GM21526 (cell line): ENCODE measurements at regions not wholly inside any gene's neighbourhood (a gene's known extent, or its start where the extent isn't known, plus 50 kb on each side); places are given as distances from the start of the nearest gene placed in this dataset.

Experiments used
- ATAC-seq: cut with Tn5 transposase; IDR thresholded peaks from one replicate; pipeline ENCODE4 v1.9.1; 2021; ENCODE audit warnings: moderate library complexity; ENCODE audit not compliant: unreplicated experiment, low FRiP score

DNA sequence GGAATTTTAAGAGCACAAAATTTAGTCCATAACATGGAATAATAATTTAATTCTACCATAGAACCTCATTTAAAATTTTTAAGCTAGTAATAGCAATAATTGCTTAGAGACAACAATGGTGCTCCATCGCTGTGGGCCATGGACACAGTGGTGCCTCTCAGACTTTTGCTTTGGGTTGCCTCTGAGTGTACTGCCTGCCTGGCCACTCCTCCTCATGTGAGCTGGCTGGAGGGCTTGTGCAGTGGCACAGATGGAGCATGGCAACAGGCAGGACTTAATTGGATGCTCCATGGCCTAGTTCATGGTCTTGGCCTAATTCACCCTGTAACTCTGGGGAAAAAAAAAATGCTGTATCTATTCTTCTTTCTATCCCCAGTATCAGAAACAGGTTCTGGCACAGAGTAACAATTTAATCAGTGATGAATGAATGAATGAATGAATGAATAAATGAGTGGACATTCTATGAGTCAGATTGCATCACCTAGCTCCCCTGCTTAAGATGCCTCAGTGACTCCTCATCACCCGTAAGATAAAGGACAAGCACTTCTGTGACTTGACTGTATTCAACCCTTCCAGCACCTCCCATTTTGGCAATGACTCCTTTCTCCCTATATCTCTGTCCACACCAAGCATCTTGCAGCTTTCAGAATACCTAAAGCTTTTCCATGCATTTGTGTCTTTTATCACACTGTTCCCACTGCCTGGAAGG lies 211.8 kb upstream of the SLC14A2 start:
- no peak for ATAC-seq

DNA sequence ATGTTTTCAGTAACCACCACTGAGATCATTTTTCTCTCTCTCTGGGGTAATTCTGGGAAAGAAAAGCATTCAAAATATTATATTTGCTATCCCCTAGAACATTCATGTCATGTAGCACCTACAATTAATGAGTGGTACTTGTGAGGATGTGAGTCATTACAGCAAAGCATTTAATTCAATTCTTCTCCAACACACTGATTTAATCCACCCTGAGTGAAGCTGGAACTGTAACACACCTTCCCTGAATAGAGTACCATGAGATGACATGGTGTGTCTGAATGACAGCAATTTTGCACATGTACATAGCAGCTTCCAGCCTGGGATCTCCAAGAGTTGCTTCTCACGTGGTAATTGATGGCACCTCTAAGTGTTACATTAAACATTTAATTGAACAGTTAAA lies 207.1 kb upstream of the SLC14A2 start:
- ATAC-seq, result no peak

DNA sequence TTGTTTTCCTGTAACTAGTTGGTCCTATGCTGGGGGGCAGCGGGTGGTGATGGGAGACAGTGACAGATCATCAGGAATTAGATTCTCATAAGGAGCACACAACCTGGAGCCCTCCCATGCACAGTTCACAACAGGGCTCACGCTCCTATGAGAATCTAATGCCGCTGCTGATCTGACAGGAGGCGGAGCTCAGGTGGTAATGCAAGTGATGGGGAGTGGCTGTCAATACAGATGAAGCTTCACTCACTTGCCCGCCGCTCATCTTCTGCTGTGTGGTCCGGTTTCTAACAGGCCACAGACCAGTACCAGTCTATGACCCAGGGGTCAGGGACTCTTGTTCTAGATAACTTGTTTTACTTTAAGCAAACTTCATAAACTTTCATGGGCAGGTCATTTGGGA lies 205.3 kb upstream of the SLC14A2 start:
- no peak for ATAC-seq

DNA sequence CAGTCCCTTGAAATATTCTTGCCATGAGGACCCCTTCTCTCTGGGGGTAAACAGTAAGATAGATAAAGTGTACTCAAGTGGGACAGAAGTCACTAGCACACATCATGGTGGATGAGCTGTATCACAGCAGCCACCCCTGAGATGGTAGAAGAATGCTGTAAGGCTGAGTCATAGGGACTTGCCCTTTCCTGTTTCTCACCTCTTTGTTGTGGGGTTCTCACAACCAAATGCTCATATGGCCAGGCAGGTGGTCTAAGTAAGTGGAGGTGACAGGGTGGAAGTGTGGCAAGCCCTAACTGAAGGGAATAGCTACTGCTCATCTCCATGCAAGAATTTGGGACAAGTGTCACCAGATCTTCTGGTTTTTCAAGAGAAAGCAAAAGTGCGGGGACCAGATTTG lies 202.7 kb upstream of the SLC14A2 start:
- no peak for ATAC-seq

DNA sequence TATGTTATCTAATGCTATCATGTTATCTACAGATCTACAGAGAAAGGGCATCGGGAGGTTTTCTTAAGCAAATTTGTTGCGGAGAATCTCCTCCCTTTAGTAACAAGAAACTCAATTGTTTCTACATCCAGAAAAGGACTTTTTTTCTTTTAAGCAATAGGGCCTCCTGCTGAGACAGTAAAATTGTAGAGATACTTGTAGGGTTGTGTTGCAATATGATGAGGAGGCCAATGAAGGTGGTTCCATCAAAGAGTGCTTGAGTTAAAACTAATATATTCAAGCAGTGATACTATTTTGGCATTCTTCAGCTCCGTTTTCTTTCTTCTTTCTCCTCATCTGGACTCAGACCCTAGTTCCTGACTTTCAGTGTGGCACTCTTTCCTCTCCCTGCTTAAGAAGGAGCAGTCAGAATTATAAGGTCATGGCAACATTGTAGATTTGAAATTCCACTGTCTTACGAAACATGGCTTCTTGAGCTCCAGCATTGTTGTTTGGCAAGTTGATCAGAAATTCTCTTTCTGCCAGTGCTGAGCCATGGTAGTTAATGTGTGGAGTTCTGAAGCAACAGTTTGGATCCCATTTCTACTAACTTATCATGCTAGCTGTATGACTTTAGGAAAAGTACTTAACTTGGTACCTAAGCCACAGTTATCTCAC lies 202.0 kb upstream of the SLC14A2 start:
- no peak for ATAC-seq

DNA sequence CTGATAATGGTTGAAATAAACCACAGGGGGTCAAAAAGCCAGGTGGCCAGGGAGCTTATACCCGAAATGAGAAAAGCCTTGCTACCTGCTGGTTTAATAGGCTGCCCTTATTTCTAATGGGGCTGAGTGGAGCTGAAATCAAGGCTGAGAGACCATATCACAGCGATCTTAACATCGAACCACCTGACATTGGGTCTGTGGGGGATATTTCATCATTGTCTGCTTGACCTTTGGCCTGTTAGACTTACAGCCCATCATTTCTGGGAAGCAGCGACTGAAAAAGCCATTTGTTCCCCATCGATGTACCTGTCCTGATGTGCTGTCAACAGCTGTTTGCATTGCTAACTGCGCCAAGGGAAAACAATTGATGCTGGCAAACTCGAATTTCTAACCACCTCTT lies 199.7 kb upstream of the SLC14A2 start:
- ATAC-seq, result no peak

DNA sequence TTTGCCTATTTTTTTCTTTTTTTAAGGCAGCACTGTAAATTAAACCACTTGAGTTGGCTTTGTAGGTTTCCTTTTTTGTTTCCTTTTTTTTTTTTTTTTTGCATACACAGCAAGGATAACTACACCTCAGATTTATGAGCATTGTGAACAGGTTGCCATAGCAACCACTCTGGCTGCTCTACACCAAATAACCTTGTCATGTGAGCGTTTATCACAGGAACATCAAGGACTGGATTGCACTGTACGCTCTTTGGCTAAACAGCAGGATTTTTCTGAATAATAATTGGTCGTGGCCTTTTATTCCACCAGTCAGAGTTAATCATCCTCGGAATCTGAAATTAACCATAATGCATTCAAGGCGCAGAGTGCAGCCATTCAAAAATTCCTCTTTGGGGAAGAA lies 199.1 kb upstream of the SLC14A2 start:
- ATAC-seq, result no peak

DNA sequence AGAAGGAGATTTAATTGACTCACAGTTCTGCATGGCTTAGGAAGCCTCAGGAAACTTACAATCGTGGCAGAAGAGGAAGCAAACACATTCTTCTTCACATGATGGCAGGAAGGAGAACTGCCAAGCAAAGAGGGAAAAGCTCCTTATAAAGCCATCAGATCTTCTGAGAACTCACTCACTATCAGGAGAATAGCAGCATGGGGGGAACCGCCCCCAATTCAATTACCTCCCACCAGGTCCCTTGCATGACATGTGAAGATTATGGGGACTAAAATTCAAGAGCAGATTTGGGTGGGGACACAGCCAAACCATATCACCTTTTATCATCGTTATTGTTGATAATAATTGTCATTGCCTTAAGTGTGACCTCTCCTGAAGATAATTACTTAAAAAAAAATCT lies 197.9 kb upstream of the SLC14A2 start:
- no peak for ATAC-seq

DNA sequence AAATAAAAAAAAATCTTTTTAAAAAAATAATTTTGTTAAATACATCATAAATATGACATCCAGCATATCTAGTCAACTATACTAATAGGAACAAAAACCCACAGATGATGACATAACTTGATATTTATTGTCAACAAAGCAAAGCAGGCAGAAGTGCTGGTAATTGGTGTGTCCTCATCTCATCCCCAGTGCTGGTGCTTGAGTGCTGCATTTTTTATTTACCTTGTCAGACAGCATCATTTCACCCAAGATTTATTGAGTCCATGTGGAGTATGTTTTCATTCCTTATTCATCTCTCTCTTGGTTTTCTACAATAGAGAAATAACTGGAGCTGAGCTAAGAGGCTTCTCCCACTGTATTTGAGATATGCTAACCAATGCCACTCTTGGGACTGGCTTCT lies 191.6 kb upstream of the SLC14A2 start:
- ATAC-seq, result no peak

DNA sequence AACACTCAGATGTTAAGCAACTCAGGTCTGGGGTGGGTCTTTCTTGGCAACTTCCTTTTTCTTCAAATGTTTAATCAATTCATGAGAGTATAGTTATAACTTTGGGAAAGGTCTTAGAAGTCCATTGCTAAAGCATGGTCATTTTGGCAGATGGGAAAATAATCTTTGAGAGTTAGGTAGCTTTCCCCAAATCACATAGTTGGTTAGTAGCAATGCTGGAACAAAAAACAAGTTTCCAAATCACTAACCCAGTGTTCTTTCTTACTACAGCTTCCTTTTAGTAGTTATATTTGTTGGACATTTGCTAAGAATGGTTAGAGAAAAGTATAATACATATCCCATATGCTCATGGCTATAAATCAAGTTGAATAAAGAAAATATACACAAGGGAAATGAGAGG lies 185.2 kb upstream of the SLC14A2 start:
- no peak for ATAC-seq

DNA sequence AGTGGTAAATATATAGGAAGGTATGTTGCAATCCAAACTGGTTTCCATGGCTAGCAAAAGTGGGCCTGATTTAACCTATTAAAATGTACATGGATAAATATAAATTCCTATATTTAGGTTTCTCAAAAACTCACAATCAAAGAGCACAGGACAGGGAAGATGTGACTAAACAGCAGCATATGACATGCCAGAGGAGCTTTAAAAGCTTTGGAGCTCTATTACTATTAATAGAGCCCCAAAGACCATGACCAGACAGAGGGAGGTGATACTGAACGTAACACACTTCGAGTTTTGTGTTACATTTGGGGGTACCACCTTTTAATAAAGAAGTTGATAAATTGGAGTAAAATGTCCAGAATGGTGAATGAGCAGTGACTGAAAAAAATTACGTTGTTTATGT lies 179.5 kb upstream of the SLC14A2 start:
- no peak for ATAC-seq

DNA sequence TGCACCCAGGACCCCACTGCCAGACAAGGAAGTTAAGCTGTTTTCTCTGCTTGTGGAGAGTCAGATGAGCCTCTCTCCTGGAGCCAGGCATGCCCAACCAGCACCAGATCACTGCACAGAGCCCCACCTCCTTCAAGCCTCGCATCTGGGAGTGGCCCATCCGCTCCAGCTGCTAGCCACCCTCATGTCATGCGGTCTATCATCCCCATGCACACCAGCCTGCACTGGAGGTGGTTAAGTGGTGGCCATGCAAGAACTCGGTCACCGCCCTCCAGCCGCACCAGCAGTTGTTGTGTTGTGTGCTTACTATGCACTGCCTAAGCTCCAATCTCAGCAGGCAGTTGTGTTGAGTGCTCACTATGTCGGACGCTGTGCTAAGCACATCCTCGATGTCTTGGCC lies 177.9 kb upstream of the SLC14A2 start:
- ATAC-seq, result no peak

DNA sequence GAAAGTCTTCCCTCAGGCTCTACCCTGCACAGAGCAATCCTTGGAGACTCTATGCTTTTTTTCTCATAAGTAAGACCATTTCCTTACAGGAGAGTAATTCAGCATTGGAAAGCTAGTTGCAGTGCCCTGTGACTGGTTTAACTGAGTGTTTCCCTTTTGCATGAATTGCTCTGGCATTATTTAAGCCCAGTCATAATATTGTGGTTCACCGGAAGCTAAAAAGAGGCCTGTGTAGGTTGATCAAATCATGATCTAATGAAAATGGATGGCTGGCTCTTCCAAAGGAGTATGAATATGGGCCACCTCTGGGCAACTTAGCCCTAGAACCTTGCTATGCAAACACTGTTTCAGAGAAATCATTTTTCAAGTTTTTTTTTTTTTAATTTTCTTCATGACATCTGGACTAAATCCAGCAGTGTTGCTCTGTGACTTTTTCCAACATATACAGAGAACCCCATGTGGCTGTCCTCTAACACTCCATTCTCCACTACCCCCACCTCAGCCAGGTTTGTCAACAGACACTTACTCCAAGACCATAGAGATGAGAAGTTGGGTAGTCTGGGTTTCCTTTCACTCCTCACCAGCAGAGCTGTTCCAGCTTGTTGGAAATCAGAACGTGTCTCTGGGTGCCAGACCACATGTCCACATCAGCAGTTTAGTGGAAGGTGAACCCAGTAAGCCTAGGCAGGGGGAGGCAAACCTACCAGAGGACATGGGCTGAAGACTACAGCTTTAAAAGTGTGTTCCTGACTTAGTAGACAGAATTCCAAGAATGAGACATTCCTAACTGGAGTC lies 175.2 kb upstream of the SLC14A2 start:
- ATAC-seq, result no peak

DNA sequence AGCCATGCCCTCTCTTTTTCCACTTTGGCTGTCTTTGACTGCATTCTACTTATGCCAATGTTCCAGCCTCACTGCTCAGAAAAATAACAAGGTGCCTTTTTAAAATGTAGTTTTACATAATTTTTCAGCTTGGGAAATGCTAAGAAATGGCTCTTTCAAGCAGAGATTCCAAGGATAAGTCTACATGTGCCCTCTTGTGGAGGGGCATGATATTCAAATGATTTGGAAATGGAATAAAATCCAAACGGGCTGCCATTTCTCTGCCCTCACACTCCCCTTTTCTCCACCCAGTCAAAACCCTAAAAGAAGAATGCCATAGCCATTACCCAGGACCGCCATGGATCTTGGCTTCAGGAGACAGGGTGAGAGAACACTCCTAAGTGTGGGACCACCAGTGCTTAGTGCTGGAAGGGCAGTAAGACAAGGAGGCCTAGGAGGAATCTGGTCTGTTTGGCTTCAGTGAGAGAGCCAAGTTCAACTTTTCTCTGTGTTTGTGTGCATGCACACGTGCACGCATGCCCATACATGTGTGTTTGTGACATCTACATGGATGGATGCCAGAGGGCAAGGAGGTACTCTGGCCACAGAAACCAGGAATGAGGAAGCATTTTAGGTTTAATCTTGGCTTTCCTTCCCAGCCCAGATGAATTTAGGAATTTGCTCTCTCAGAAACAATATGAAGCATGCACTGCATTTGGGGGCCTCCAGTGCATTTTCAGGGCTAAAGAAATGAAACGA lies 174.0 kb upstream of the SLC14A2 start:
- ATAC-seq, result no peak

DNA sequence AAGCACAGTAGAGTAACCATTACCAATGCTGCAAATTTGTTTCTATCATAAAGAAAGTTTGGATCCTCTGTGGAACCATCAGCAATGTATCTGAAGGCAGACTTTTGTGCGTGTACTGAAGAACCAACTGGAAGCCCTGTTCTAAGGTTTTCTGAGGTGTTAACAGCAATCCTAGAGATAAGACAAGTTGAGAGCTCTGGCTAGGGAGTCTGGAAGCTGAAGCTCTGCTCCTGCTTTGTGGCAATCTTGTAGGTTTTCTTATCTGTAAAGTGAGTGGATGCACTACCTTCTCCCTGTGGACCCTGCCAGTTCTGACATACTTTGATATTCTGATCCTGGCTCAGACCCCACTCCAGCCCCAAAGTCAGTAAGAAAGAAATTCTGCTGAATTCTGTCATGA lies 171.2 kb upstream of the SLC14A2 start:
- ATAC-seq, result no peak

DNA sequence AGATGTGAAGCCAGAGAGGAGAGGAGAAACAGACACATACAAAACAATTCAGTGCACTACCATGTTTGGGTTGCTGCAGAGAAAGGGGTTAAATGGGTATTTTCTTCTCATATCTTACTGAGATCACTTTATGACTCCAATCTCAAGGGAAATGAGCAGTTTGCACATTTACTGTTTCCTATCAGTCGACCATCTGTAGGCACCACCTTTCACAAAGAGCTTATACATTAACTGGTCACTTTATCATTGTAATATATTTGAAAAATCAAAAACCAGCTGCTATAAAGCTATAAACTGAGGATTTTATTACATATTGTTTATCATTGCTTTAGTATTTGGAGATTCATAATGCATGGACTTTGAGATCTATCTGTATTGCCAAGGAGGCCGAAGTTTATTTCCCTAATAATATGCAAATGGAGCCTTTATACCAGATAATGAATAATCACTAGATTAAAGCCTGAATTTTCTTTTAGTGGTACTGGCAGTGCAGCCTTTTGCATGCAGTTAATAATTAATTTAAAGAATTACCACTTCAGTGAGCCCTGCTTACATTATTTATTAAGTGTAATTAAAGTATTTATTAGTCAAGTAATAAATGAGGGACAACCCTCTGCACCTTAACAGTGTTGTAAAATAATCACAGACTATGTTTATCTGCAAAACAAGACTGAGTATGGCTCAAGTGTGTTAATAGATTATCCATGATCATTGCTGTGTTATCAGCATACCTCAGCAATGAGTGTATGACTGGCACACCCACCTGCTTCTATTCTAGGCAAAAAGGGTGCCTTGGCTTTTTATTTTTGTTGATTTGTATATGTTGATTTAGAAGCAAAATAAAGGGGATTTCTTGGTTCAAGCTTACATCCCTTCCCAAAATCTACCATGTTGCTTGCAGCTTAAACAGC lies 167.7 kb upstream of the SLC14A2 start:
- ATAC-seq, result no peak

DNA sequence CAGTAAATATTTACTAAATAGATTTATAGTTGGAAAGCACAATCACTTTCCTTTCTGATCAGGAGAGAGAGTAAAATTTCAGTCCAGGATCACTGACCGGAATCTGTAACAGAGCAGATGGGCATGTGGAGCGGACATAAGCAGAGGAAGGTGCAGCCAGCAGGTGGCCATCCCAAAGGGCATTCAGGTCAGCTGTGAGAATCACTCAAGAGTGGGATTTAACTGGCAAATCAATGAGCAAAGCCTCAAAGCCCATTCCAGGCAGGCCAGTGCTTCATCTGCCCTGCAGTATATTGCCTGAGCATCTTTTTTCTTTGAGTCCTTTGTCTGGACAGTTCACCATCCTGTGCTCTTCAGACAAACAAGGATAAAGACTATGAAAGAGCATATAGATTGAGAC lies 166.4 kb upstream of the SLC14A2 start:
- ATAC-seq, result no peak

DNA sequence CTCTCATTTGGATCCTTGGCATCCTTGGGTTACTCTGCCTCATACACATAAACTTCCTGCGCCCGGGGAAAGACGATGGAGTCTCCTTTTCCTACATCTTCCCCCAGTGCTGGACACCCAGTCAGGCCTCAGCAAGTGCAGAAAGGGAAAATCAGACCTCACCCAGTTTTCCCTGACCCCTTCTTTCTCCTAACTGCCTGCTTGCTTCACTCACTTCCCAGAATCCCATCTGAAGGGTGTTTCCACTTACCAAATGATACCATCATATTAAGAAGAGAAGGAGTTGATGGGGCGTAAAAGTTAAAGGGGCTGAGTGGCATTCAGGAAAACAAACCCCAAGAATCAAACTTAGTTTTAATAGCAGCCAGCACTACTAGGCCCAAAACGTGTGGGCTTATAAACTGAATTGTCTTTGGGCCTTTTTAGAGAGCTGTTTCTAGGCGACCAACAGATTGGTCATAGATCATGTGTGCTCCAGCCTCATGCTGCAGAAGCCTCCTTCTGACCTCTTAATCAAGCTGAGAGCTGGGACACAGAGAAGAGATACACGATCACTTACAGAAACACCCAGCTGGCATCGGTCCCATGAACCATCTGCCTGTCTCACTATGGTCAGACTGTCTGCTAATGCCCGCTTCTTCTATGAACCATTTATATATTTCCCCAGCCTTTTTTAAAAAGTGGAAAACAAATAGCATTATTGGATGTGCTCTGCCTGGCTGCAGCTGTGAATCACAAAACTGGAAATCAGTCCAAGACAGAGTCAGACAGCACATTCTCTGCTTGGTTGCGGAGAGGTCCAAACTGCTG lies 165.7 kb upstream of the SLC14A2 start:
- ATAC-seq, result no peak
